GM21528 (cell line): ENCODE measurements at regions not wholly inside any gene's neighbourhood (a gene's known extent, or its start where the extent isn't known, plus 50 kb on each side); places are given as distances from the start of the nearest gene placed in this dataset.
"Not testable (repeated sequence)": the region's sequence is repeated elsewhere in the genome, so short reads cannot be mapped to it uniquely, and the experiment has no call there.

Experiments
- ATAC-seq: cut with Tn5 transposase; IDR thresholded peaks from one replicate; pipeline ENCODE4 v1.9.1; 2021; ENCODE audit warnings: mild to moderate bottlenecking, moderate library complexity; ENCODE audit not compliant: unreplicated experiment, low FRiP score

- ATAC-seq: no peak
Measured at GRCh38 chr3:176655404-176656094, 541.7 kb downstream of the TBL1XR1 start.

GRCh38 chr3:176651622-176652021 is 545.7 kb downstream of the TBL1XR1 start:
- no peak for ATAC-seq

GRCh38 chr3:176650478-176650877 is 546.8 kb downstream of the TBL1XR1 start:
- ATAC-seq: no peak

- no peak for ATAC-seq
Measured at GRCh38 chr3:176647987-176648386, 549.3 kb downstream of the TBL1XR1 start.

- no peak for ATAC-seq
Measured at GRCh38 chr3:176633511-176633910, 563.8 kb downstream of the TBL1XR1 start.

- no peak for ATAC-seq
Measured at GRCh38 chr3:176632925-176633324, 564.4 kb downstream of the TBL1XR1 start.

- ATAC-seq: no peak
Measured at GRCh38 chr3:176631165-176631564, 566.1 kb downstream of the TBL1XR1 start.

GRCh38 chr3:176628101-176628639 is 569.1 kb downstream of the TBL1XR1 start:
- ATAC-seq: no peak

GRCh38 chr3:176623468-176624150 is 573.7 kb downstream of the TBL1XR1 start:
- no peak for ATAC-seq

GRCh38 chr3:176619833-176620232 is 577.4 kb downstream of the TBL1XR1 start:
- no peak for ATAC-seq

- ATAC-seq: no peak
Measured at GRCh38 chr3:176615826-176616225, 581.5 kb downstream of the TBL1XR1 start.

GRCh38 chr3:176611703-176612102 is 585.6 kb downstream of the TBL1XR1 start:
- no peak for ATAC-seq

- no peak for ATAC-seq
Measured at GRCh38 chr3:176609361-176609760, 587.9 kb downstream of the TBL1XR1 start.

GRCh38 chr3:176605553-176605952 is 591.7 kb downstream of the TBL1XR1 start:
- not testable (repeated sequence) for ATAC-seq

- no peak for ATAC-seq
Measured at GRCh38 chr3:176595307-176595706, 602.0 kb downstream of the TBL1XR1 start.

GRCh38 chr3:176590722-176591121 is 606.6 kb downstream of the TBL1XR1 start:
- no peak for ATAC-seq

GRCh38 chr3:176587089-176587488 is 610.2 kb downstream of the TBL1XR1 start:
- no peak for ATAC-seq

GRCh38 chr3:176584413-176585176 is 612.7 kb downstream of the TBL1XR1 start:
- ATAC-seq: no peak

GRCh38 chr3:176583956-176584355 is 613.3 kb downstream of the TBL1XR1 start:
- ATAC-seq: no peak

GRCh38 chr3:176581589-176581988 is 615.7 kb downstream of the TBL1XR1 start:
- no peak for ATAC-seq

- ATAC-seq: no peak
Measured at GRCh38 chr3:176579711-176580185, 617.5 kb downstream of the TBL1XR1 start.
